ENCODE measurements at regions not wholly inside any gene's neighbourhood (a gene's known extent, or its start where the extent isn't known, plus 50 kb on each side); places are given as distances from the start of the nearest gene placed in this dataset.
"Not testable (repeated sequence)": the region's sequence is repeated elsewhere in the genome, so short reads cannot be mapped to it uniquely, and the experiment has no call there.

DNA sequence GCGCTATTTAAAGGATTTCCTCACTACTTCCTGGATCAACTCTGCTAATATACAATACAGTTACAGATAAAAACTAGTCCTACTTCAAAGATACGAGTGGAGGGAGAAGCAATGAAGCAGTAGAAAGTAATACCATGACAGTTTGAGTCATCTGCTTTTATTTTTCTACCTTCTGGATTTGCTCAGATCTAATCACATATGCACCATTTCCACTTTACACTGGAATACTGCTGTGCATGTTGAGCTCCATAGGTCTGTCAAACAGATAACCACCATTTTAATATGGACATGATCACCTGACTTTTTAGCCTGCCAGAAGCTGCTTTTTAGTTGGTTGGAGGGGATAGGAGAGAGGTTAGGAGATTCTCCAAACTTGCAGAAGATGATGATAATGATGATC is 92.5 kb downstream of the MMUT start:
- DNase-seq (ENCODE audit: low spot score) (no peak), ATAC-seq (no peak)
- intact Hi-C loops (cut with DNase I) = no loop called here

DNA sequence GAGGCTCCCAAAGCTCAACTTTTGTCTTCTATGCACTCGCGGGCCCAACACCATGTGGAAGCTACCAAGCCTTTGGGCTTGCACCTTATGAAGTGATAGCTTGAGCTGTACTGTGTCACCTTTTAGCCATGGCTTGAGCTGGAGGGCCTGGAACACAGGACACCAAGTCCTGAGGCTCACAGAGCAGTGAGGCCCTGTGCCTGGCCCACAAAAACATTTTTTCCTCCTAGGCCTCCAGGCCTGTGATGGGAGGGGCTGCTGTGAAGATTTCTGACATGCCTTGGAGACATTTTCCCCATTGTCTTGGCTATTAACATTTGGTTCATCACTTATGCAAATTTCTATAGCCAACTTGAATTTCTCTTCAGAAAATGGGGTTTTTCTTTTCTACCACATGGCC is 96.5 kb downstream of the MMUT start:
- ATAC-seq (no peak), DNase-seq (ENCODE audit: low spot score) (no peak)
- intact Hi-C loops (cut with DNase I) = no loop called here

DNA sequence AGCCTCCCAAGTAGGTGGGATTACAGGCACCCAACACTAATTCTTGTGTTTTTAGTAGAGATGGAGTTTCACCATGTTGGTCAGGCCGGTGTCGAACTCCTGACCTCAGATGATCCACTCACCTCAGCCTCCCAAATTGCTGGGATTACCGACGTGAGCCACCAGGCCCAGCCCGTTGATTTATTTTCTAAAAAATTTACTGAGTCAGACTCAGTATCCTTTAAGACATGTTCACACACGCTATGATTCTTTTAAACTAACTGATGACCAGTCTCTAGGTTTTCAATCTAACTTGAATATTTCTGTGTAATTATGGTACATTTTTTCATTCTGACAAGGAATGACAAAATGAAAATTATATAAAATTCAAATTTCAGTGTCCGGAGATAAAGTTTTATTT is 114.5 kb downstream of the MMUT start:
- ATAC-seq (no peak), DNase-seq (ENCODE audit: low spot score) (no peak)
- intact Hi-C loops (cut with DNase I) = no loop called here

DNA sequence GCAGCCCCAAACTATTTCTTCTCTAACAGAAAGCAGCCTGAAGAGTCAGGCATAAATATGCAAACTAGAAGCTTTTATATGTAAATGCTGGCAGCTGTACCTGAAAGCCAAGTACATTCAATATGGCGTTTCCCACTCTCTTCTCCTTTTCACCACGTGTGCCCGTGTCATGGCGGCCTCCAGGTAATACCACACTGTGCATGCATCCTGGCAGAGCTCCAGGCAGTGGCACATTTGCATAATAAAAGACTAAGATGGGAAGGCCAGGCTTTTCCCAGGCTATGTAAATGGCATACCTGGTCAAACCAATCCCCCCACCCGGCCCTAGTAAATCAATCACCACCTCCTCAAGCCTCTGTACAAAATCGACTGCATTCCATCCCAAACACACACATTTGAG is 120.6 kb downstream of the MMUT start:
- DNase-seq (ENCODE audit: low spot score) (no peak), ATAC-seq (no peak)
- intact Hi-C loops (cut with DNase I) = no loop called here

DNA sequence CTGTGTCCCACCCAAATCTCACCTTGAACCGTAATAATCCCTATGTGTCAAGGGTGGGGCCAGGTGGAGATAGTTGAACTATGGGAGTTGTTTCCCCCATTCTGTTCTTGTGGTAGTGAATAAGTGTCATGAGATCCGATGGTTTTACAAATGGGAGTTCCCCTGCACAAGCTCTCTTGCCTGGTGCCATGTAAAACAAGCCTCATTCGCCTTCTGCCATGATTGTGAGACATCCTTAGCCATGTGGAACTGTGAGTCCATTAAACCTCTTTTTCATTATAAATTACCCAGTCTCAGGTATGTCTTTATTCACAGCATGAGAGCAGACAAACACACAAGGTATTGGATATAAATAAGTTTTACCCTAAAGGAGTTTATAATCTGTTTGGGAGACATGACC is 121.2 kb downstream of the MMUT start:
- no peak for ATAC-seq
- DNase-seq (ENCODE audit: low spot score) = no peak
- intact Hi-C loops (cut with DNase I) = no loop called here

DNA sequence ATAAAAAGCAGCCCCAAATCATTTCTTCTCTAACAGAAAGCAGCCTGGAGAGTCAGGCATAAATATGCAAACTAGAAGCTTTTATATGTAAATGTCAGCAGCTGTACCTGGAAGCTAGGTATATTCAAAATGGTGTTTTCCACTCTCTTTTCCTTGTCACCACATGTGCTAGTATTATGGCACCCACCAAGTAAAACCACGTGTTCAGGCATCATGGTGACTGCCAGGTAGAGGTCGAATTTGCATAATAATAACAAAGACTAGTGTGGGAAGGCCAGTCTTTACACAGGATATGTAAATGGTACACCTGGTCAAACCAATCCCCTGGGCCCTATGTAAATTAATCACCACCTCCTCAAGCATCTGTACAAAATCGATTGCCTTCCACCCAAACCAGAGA is 124.0 kb downstream of the MMUT start:
- intact Hi-C loops (cut with DNase I) = no loop called here
- no peak for DNase-seq (ENCODE audit: low spot score)
- no peak for ATAC-seq

DNA sequence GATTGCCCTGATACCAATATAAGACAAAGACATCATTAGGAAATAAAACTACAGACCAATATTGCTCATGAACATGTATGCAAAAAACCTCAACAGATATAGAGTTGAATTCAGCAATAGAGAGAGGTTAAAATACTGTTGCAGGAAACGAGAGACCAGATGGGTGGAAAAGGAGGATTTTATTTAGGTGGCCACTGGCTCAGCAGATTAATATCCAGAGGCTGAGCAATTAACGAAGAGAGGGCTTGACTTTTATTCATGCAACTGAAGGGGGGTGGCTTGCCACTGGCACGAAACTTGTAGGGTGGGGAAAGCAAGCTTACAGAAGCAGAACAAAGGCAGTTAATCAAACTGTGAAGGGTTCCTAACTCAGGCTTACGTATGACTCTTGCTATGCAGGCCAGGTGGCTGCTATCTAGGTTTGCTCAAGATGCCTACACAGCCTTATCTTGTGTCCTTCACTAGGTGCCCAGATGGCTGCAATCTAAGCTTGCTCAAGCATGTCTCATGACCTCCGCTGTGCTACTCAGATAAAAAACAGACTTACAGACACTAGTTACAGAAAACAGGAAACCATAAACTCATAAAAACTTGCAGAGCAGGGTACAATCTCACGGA is 126.4 kb downstream of the MMUT start:
- DNase-seq (ENCODE audit: low spot score) = no peak
- intact Hi-C loops (cut with DNase I) = no loop called here
- no peak for ATAC-seq

DNA sequence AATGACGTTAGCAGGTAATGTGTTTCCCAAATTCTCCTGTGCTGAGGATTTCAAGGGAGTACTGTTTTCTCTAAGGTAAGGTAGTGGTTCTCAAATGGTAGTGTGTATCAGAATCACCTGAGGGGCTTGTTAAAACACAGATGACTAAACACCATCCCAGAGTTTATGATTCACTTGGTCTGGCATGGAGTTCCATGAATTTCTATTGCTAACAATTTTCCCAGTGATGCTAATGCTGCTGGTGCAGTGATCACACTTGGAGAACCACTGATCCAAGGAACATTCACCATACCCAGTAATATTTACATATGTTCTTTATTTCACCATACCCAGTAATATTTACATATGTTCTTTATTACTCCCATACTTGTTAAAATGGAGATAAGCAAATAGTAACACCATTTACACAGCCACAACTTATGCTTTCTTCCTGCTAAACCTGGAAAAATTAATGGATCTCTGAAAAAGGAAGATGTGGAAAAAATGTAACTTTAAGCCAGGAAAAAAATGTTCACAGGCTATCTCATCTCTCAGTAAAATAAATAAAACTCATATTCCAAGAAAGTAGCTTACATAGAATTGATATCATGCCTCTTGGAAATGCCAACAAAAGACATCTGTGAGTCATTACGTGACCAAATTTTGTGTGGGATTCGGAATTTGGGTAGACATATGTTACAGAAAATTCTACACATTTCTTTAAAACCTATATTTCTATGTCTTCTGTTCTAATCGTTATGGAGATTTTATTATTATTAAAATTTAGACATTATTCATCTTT is 129.5 kb downstream of the MMUT start:
- intact Hi-C loops (cut with DNase I) = no loop called here
- ATAC-seq = no peak
- DNase-seq (ENCODE audit: low spot score) = no peak

DNA sequence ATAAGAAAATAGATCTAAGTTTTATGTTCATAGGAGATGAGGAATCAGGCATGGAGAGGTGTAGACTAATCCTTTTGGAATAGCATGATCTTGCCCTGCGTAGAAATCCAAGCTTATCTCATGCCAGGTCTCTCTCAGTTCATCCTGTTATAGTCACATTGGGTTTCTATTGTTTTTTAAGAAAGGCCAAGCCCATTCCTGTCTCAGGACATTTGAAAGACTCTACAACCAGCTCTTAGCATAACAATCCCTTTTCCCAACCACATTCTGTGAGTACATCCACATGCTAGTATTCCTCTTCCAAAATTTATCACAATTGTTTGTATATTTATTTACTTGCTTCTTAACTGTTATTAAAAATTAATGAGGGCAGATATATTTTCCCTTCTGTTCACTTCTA is 130.3 kb downstream of the MMUT start:
- intact Hi-C loops (cut with DNase I) = no loop called here
- no peak for DNase-seq (ENCODE audit: low spot score)
- ATAC-seq = no peak

DNA sequence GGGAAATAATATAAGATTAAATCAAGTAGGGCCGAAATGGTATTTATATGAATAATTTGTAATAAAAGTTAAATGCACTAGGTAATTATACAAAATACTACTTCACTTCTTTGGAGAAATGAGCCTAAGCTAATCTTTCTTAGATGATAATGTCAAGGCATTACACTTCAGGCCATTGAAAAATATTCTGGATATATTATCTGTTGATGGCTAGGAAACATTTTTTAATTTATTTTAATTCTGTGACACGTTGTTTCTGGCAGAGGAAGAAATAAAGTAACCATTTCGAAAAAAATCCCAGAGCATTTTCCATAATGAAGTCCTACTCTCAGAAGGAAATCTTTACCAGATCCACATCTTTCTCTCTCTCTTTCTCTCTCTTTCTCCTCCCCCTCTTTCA is 133.9 kb downstream of the MMUT start:
- no peak for DNase-seq (ENCODE audit: low spot score)
- ATAC-seq = no peak
- intact Hi-C loops (cut with DNase I) = no loop called here

DNA sequence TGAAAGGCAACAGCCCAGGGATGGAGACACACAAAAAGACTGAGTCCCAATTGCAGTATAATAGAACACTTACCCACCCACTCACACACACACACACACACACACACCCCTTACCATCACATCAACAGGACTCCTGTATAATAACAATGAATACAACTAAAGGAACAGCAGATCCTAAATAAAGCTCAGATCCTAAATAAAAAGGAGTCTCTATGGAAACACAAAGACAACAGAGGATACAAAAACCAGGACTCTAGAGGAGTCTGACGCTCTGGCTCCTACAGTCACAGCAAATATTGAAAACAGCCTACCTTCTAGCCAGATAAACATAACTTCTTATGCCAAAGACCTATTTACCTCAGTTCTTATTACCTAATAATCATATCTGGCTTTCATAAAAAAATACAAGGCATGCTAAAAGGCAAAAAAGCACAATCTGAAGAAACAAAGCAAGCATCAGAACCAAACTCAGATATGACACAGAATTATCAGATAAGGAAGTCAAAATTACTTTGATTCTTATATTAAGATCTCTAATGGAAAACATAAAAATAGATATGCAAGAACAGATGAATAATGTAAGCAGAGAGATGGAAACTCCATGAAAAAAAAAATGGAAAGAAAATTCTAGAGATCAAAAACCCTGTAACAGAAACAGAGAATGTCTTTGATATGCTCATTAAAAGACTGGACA is 134.9 kb downstream of the MMUT start:
- no peak for ATAC-seq
- DNase-seq (ENCODE audit: low spot score) = no peak
- intact Hi-C loops (cut with DNase I) = no loop called here

DNA sequence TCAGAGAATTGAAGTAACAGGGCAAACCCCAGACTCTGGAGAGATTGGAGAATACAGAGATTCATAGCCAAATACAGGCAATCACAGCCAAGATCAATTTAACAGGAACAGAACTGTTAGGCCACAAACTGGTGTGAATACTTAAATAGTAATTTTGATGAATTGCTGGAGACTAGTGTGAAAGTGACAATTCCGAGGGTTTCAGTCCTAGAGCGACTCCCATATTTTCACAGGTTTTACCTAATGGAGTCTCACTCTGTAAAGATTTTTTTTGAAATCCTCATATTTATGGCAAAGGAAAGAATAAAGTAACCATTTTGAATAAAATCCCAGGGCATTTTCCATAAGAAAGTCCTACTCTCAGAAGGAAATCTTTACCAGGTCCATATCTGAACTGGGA is 135.5 kb downstream of the MMUT start:
- intact Hi-C loops (cut with DNase I) = no loop called here
- no peak for ATAC-seq
- DNase-seq (ENCODE audit: low spot score) = no peak

DNA sequence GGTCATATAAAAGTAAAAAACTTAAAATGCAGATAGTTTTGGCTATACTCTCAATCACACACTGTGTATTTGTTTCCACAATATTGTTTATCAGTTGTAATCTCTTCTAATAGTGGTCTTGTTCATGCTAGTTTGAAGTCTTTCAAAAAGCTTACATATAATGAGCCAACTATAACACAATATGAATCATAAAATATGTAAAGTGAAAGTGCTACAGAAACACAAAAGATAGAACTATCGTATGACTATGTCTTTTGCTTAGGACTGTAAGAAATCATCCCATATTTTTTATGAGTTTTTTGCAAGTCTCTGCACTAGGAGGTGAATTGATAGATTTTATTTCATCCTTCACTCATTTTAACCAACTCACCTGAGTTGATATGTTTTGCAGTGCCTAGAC is 136.0 kb downstream of the MMUT start:
- intact Hi-C loops (cut with DNase I) = no loop called here
- DNase-seq (ENCODE audit: low spot score) (no peak), ATAC-seq (no peak)

DNA sequence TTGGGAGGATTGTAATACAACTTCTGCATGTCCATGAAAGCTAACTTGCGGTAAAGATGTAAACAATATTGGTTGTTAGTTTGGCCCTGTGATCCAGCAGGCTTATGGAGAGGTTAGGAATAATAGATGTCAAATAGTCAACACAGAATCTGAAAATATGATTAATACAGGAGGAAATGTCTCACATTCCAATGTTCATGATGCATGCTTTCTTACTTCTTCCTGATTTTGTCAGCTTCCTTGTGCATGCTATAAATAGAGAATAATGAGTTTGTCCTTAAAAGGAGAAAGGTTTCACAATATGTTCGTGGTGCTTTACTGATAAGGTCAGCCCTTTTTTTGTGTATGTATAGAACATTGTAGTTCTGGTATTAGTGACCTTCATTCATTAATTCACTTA is 136.7 kb downstream of the MMUT start:
- intact Hi-C loops (cut with DNase I) = no loop called here
- ATAC-seq (no peak), DNase-seq (ENCODE audit: low spot score) (no peak)

DNA sequence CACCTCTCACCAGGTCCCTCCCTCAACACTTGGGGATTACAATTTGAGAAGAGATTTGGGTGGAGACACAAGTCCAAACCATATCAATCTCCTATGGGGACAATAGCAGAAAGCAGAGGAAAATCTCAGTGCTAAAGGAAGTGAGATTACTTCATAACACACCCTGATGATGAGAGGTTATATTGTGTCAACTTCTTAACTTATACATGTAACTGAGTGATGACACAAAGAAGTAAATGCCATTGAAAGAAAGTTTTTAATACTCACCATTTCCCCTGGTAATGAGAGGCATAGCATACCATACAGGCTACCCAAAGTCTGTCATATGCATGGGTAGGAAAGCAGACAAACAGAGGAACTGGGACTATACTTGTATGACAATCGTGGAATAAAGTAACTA is 137.2 kb downstream of the MMUT start:
- DNase-seq (ENCODE audit: low spot score) (no peak), ATAC-seq (no peak)
- intact Hi-C loops (cut with DNase I) = no loop called here

DNA sequence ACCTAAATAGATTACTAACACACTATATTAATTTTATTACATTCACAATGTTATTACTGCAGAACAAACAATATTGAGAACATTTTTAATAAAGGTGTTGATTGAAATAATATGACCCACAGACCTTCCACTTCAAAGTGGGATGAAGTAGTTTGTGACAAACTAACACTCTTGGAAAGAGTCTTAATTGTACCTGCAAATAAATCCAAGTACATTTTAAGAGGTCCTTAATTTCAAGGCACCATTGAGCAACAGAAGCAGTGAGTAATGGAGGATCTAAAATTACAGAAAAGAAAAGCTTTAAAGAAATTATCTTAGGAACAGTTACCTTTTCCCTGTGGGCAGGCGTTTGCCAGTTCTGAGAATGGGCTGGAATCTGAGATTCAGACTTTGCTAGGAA is 140.2 kb downstream of the MMUT start:
- intact Hi-C loops (cut with DNase I) = no loop called here
- ATAC-seq (no peak), DNase-seq (ENCODE audit: low spot score) (no peak)

DNA sequence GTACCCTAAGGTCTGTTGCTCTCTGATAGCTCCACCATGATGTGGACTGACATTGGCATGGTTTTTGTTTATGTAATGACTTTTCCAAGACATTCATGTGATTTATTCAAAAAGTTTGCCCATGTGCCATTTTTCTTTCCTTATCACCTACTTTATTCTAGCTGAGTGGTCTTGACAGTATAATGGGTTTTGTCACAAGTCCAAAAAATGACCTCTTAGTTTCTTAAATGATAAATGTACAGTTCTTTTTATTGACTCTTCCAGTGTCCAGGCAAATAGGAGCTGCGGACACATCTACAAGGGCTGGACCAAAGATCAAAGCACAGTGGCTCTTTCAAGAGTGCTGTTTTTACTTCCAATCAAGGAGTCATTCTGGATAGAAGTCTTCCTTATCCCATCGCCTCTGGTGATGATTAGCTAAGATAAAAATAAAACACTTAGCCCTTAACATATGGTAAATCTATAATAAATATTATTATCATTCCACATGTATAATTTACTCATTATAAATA is 141.4 kb downstream of the MMUT start:
- intact Hi-C loops (cut with DNase I) = no loop called here
- DNase-seq (ENCODE audit: low spot score) (no peak), ATAC-seq (no peak)

DNA sequence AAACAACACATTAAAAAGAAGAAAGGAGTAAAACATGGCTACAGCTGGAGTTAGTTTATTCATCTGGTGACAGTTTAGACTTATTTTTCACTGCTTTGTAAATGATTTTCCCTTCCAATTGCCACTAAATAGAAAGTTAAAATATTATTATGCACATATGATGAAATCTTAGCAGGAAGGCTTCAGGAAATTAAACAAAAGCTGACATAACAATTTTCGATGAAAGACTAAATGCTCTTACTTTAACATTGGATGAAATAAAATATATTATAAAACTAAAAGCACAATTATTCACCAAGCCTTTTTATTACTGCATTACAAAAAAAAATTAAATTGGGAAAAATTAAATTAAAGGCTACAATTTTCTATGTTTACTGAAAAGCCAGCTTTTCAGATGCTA is 158.0 kb downstream of the MMUT start:
- intact Hi-C loops (cut with DNase I) = no loop called here
- no peak for DNase-seq (ENCODE audit: low spot score)
- ATAC-seq = no peak

DNA sequence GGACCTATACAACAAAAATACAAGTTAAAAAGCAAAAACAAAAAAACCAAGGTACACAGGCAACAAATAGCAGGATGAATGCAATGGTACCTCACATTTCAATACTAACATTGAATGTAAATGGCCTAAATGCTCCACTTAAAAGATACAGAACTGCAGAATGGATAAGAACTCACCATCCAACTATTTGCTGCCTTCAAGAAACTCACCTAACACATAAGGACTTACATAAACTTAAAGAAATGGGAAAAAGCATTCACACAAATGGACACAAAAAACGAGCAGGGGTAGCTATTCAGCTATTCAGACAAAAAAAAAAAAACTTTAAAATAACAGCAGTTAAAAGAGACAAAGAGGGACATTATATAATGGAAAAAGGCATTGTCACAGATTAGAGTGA is 158.7 kb downstream of the MMUT start:
- DNase-seq (ENCODE audit: low spot score); ATAC-seq; intact Hi-C loops (cut with DNase I): not testable (repeated sequence)

DNA sequence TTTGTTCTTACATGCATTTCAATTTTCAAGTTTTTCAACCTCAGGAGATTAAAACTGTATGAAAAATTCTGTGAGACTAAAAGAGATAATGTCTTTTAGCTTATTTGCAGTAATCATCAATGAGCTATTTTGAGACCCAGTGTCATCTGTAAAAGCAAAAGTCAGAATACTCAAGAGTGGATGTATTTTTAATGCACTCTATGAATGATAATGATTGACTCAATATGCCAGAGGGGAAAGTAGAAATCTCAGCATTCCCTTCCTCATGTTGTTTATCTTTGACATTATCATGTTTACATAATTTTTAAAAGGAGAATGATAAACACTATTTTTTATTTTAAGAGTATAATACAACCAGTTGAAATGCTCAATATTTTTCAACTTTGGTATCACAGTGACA is 162.1 kb downstream of the MMUT start:
- ATAC-seq (no peak), DNase-seq (ENCODE audit: low spot score) (no peak)
- intact Hi-C loops (cut with DNase I) = no loop called here
